ENCODE measurements at regions not wholly inside any gene's neighbourhood (a gene's known extent, or its start where the extent isn't known, plus 50 kb on each side); places are given as distances from the start of the nearest gene placed in this dataset.

DNA sequence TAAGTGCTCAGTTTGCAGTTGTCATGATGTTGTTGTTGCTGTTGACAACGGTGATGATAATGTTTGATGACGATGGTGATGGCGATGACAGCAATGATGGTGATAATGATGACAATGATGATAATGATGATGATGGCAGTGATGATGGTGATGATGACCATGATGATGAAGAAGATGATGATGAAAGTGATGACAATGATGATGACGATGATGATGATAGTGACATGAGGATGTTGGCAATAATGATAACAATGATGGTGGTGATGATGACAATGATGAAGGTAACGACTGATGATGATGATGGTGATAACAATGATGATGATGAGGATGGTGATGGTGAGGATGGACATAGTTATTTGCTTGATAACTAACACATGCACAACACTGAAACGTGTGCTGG lies 778.5 kb downstream of the VRK1 start:
- TF ChIP-seq EZH2 (IDR thresholded peaks at IDR 0.05; ENCODE audit: insufficient read depth, poor library complexity, severe bottlenecking), result no peak
- no peak for TF ChIP-seq EZH2phosphoT487 (IDR thresholded peaks at IDR 0.05; ENCODE audit: insufficient read depth, low read depth)

Data from GM23248 (cell line).